PC-9 (cell line): ENCODE measurements at regions not wholly inside any gene's neighbourhood (a gene's known extent, or its start where the extent isn't known, plus 50 kb on each side); places are given as distances from the start of the nearest gene placed in this dataset.

Experiments used
- EZH2 ChIP-seq: fragments of 200-600 bp; sonication (generic); IDR thresholded peaks from 2 replicates; pipeline ENCODE4 v1.8.0; 2017; ENCODE audit warnings: antibody characterized with exemption, low read depth
- TF ChIP-seq, protein P1 (sequence below): fragments of 200-600 bp; sonication (generic); conservative IDR thresholded peaks from 2 replicates; pipeline ENCODE4 v1.6.1; 2017; ENCODE audit warnings: mixed run types, antibody characterized with exemption, mild to moderate bottlenecking, moderate library complexity

- TF ChIP-seq, protein P1, sequence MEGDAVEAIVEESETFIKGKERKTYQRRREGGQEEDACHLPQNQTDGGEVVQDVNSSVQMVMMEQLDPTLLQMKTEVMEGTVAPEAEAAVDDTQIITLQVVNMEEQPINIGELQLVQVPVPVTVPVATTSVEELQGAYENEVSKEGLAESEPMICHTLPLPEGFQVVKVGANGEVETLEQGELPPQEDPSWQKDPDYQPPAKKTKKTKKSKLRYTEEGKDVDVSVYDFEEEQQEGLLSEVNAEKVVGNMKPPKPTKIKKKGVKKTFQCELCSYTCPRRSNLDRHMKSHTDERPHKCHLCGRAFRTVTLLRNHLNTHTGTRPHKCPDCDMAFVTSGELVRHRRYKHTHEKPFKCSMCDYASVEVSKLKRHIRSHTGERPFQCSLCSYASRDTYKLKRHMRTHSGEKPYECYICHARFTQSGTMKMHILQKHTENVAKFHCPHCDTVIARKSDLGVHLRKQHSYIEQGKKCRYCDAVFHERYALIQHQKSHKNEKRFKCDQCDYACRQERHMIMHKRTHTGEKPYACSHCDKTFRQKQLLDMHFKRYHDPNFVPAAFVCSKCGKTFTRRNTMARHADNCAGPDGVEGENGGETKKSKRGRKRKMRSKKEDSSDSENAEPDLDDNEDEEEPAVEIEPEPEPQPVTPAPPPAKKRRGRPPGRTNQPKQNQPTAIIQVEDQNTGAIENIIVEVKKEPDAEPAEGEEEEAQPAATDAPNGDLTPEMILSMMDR: no peak
- no peak for TF ChIP-seq EZH2
Measured at GRCh38 chr2:239595726-239596125, 194.9 kb upstream of the HDAC4 start.
